GM19397 (cell line): ENCODE measurements at regions not wholly inside any gene's neighbourhood (a gene's known extent, or its start where the extent isn't known, plus 50 kb on each side); places are given as distances from the start of the nearest gene placed in this dataset.

Experiments
- ATAC-seq: cut with Tn5 transposase; IDR thresholded peaks from one replicate; pipeline ENCODE4 v1.9.1; 2021; ENCODE audit warnings: mild to moderate bottlenecking, moderate library complexity; ENCODE audit not compliant: unreplicated experiment

DNA sequence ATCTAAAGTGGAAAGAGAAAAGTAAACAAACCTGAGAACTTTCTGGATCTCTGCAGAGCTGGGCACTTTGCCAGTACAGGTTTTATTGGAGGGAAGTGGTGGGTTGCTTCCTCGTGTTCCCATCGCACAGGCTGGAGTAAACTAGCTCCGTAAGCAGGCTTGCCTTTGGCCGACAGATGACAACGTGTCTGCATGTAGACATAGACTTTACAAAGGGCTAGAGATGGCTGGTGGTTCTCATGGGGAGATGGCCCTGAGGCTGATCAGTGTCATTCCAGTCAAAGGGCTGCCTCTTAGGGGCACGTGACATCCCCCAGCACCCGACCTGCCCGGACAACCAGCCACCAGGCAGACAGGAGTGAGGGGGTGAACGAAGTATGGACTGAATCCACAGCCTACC is 98.8 kb downstream of the YTHDF1 start:
- no peak for ATAC-seq

DNA sequence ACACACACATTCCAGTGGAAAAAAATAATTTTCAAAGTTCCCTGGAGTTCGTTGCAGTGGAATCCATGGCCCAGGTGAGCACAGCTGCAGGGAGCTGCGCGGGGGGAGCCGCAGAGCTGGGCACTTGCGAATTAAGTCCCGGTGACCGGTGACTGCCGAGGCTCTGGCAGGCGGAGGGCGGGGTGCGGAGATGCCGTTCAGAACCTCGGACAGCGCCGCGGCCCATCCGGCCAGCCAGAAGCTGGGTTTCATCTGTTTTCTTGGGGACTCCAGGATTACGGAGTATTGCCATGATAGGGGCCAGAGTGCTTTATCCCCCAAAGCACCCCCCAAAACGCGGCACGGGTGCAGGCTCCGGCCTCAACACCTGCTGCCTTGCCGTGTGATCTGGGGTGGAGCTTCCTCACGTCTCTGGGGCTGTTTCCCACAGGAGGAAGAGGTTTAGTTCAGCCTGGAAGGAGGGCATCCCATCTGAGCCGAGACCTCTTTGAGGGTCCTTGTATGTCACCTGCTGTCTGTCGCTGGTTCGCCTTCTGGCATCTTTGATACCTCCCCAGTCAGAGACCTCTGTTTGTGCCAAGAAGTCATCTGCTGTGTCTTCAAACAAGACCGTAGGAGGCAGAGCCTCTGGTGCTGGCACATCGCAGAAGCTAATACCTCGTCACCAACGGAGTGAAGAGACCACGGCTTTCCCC is 99.4 kb downstream of the YTHDF1 start:
- no peak for ATAC-seq

DNA sequence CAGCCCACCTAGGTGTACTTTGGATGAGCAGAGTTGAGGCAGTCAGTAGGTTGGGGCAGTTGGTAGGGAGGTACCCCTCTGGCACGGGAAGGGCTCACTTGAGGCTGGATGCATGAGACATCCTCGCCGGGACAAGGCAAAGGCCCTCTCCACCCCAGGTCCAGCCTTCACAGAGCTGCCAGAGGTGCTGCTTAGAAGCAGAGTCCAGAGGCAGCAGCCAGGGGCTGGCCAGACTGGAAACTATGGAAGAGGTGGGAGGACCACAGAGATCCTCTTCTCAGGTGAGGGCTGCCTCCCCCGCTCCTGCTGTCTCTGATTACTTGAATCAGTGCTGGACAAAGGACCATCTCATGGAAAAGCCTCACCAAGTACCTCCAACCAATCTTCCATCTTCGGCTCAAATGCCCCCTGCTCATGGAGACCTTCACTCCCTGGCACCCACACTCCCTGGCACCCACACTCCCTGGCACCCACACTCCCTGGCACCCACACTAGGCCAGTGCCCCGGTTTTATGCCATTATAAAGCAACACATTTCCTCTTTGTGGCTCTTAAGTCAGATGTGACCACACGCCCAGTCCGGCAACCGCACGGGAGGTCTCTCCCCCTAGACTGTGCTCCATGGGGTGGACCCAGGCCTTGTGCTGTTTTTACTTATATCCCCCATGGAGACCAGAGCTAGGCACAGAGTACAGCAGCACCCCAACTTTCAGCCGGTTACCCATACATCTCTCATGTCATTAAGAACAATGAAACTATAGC is 100.1 kb downstream of the YTHDF1 start:
- no peak for ATAC-seq

DNA sequence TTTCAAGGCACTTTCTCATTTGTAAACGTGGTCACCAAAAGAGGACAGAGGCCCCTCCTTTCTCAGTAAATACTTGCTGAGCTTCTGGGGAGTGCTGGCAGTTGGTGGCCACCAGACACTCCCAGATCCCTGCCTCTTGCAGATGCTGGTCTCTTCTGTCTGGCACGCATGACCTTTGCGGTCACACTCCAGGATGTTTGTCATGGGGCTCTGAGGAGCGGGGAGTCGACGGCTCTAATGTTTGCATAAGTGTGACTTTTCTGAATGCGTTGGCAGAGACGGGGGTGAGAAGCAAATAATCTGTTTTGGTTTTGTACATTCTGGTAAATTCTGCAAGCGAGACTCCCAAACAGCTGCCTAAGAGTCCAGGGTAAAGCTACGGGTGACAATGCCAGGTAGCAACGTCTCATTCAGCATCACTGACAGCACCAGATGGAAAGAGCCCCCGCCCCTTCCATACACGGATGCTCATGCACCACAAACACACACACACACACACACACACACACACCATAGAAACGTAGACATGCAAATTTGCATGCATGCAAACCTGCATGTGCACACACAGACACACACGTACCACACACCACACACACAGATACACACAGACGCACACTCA is 101.1 kb downstream of the YTHDF1 start:
- no peak for ATAC-seq

DNA sequence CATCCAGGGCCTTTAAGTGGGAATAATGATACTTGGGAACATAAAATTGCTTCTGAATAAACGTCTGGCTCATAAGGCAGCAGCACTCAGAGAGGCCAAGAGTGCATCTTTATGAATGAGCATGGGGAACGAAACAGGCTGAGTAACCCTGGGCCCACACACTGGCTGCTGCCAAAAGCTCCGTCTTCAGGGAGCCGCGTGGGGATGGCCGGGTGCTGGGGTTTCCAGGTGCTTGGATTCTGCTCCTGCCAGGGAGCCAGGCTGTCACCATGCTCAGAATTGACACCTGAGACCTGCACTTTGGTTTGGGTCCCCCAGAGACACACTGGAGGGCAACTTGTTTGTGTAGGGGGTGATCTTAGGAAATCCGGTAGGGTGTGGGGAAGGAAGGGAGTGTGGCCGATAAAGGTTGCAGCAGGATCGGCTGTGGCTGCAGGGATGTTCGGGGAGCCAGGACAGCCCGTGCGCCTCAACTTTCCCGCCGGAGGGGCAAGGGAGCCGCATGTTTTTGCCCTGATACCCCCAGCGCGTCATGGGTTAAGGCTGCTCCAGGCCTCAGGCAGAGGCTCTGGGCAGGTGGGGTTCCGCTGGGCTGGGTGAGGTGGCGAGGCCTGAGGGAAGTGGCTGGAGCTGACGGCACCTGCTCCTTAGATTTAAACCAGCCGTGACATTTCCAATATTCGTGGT is 101.8 kb downstream of the YTHDF1 start:
- ATAC-seq, result no peak

DNA sequence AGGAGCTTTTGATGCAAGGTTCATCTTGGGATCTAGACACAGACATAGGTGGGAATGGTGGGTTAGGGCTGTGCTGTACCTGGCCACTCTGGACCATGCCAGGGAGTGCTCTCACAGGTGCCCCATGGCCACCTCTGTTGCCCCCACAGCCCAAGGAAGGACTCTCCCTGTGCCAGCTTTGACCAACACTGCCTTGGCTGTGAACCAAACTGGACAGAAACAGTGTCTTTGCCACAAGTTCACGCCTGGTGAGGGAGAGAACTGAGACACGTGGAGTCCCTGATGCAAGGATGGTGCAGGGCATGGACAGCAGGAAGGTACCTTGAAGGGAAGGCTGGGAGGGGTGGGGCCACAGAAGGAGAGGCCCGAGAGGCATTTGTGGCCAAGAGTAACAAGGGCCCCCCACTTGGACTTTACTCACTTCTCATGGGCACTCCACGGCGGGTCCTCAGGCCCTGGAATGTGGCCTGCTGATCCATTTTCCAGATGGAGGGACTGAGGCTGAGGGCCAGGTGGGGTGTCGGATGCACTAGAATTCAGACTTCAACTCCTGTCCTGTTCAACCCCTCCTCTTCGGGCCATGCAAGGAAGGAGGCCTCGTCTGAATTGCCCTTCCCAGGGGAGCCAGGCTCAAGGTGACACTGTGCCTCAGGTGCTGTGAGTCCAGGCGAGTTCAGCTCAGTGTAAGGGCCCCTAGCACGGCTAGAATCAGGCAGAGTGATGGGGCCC is 103.3 kb downstream of the YTHDF1 start:
- no peak for ATAC-seq

DNA sequence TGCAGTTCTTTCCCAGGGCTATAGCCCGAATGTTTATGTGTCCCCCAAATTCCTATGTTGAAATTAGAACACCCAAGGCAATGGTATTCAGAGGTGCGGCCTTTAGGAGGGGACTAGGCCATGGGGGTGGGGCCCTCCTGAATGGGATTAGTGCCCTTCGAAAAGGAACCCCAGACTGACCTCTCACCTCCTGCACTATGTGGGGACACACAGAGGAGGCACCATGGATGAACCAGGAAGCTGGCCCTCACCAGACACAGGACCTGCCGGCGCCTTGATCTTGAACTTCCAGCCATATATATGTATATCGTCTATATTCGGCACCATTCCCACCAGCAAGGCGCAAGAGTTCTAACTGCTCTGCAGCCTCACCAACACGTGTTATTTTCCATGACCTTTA is 101.5 kb upstream of the BHLHE23 start:
- ATAC-seq, result no peak

DNA sequence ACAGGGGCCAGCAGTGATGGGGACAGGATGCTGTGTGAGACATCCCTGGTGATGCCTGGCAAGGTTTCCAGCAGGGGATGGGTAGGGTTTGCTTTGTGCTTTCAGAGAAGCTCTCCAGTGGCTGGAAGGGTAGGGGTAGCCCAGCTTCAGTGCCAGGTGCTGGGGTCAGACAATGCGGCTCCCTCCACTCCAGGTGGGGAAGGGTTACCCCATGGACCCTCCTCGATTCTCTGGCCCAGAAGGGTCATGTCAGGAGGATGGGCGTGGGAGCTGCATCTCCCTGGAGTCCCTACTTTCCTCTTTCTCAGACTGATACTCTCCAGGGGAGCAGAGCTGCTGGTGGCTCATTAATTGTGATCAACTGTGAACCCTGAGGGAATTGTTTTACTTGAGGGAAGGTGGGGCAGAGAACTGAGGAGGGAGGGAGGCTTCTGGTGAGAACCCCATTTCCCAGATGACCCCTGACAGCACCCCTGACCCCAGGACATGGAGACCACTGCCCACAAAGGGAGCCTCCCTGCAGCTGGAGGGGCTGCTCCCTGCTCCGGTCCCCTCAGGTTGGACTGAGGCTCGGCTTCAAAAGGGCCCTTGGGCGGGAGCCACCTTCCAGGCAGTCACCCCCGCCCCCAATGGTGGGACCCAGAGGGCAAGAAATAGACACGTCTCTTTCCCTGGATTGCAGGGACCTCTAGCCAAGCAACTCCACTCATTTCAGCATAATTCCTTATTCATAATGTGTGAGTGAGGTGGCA is 100.9 kb upstream of the BHLHE23 start:
- ATAC-seq, result no peak

DNA sequence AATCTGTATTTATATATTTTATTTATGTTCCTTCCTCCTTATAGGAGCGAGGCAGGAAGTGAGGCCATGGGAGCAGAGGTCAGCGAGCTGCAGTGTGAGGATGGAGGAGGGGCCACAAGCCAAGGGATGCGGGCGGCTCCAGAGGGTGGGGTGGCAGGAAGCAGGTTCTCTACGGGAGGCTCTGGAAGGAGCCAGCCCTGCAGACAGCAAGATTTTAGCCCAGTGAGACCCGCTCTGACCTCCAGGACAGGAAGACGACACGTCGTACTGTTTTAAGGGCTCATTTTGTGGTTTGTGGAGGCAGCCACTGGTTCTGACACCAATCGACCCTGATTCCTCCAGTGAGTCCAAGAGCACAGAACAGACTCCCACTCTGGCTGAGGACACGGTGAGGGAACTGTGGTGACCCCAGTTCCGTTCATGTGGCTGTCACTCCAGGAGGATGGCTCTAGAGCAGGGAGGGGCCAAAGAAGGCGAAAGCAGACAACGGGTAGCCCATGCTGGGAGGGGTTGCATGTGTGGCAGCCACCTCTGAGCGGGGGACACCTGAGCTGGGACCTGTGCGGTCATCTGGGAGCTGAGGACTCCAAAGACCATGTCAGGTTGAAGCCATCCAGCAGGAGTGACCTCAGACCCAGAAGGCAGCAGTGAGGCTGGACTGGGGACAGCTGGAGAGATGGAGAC is 100.1 kb upstream of the BHLHE23 start:
- ATAC-seq, result no peak

DNA sequence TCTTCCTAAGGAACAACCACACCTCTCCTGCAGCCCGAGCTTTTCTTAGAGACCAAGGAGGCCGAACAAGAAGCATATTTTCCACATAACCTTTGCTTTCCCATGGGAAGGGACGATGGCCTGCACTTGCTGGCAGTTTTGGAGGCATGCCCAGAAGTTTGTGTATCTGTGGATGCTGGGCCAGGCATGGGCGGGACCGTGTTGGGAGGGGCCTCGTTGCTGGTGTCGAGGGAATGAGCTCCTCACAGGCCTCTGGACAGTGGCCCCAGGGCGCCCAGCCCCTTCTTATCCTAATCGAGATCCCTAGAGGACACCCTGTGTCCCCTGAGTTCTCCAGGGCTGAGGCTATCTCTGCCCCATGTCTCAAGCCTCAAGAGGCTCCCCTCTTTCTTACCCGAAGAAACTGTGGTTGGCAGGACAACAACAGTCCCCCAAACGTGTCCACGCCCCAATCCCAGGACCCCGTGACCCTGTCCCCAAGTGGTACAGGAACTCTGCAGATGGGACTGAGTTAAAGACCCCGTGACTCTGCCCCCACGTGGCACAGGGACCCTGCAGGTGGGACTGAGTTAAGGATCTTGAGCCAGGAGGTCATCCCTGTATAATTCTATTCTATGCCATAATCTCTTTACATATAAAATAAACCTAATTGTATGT is 99.5 kb upstream of the BHLHE23 start:
- no peak for ATAC-seq

DNA sequence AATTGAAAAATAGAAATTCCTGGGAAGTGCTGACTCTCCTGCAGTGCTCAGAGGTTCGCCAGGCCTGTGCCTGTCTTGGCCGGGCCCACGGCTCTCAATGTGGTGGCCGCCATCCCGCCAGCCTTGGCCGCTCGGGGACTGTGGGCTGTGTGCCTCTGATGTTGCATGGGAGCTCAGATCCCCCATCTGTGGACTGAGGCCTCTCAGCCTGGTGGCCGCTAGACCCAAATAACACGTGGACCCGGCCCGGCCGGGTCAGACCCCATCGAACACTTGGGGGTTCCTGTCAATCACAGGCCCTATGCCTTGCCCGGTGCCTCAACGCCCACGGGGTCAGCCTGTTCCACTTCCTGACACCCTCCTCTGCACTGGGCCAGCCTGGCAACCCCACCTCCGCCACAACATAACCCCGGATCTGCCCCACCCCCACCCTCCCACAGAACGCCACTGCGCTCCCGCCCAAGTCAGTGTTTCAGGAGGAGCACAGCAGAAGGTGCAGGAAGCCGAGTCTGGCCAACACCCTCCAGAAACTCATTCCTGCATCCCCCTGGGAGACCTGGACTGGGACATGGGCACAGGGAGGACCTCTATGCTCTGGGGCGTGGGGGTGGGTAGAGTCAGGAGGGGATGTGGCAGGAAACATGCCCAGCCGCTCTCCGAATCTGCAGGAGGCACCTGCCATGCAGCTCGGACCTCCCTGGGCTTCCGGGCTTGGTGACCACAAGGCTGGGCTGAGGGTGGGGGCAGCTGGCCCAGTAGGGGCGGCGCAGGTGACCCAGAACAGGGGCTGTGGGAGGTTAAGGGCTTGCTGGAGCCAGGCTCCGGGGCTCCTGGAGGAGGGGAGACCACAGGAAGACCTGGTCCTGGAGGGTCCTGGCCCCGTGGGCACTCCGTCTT is 98.7 kb upstream of the BHLHE23 start:
- ATAC-seq, result no peak

DNA sequence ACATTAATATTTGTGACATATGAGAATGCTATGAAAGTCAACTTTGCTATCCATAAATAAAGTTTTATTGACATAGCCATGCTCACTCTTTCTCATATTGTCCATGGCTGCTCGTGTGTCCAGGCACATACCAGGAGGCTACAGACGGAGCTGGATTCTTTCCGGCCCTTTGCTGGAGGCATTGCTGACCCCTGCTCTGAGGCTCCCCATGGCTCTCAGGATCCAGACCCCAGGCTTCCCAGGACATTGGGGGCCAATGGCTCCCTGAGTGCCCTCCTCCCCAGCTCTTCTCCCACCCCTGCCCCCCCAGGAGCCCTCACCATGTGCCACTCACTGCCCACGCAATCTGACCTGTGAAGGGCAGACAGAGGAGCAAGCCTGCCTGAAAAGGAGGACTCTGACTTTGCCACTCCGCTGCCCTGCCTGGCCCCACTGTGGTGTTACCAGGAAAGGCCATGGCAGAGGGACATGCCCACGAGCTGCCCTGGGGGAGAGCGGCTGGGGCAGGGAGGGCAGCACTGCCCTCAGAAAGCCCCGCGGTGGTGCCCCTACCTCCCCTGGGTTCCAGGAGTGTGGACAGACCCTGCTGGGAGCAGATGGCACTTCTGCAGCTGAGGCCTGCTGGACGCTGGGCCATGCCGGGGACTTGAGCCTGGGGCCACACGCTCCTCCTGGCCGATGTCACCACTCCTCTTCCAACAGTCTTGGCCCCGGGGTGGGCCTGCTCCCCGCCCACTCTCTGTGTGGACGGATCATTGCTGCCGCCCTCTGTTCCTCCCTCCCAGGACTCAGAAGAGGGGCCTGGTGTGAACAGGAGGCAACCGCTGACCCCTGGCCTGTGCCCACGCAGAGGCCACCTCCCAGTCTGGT is 97.8 kb upstream of the BHLHE23 start:
- ATAC-seq, result no peak

DNA sequence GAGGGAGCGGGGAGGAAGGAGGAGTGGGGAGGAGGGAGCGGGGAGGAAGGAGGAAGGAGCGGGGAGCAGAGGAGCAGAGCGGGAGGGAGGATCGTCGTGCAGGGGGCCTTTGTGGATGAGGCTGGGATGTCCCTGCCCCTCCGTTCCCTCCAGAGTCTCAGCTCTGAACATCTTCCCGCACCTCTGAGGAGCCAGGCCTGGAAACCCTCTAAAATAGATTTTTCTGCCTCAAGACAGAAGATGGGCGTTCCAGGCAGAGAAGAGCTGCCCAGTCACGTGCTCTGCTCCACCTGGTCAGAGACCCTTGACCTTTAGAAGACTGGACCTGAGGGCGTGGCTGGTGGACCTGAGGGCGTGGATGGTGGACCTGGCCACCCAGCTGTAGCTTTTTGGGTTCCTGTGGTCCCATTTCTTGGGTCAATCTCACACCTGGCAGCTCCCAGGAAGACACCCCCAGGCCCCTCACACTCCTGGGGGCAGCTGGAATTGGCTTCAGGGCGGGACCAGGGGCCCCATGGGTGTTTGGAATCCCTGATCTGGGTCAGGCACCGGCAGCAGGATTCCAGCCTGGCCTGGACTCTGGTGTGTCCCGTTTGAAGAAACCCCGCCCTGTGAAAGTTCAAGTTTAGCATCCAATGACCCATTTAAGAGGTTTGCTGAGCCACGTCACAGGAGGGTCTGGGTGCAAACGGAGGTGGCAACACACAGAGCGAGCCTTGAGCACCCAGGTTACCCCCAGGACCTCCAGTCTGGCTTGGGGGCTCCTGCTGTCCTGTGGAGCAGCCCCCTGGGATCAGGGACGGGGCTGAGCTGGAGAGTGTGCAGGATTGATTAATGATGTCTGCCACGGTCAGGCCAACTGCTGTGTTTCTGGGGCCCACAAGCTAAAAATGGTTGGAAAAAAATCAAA is 96.9 kb upstream of the BHLHE23 start:
- ATAC-seq, result no peak

DNA sequence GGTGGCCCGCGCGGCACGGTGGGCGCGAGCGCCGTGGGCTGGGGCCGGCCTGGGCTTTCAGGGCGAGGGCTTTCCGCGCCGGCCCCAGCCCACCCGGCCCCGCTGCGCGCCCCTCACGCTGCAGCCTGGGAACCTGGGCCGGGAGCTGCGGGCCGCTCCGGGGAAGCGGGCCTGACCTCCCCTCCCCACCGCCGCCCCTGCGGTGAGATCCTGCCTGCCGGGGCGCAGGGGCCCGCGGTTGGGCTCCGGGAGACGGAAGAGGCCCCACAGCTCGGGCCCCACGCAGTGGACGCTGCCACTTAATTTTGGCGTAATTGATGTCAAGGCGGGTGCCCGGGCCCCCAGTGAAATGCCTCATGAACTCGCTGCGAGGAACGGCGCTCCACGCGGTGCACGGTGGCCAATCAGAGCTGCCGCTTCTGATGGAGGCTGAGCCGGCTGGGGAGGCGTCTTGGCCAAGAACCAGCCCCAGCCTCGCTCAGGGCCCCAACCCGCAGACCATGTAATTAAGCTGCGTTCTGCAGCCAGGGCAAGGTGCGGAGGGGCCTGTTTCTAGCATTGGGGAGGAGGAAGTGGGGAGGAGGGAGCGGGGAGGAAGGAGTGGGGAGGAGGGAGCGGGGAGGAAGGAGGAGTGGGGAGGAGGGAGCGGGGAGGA is 96.1 kb upstream of the BHLHE23 start:
- ATAC-seq, result peak; percentile 12
